Panc1 (cell line): ENCODE measurements at regions not wholly inside any gene's neighbourhood (a gene's known extent, or its start where the extent isn't known, plus 50 kb on each side); places are given as distances from the start of the nearest gene placed in this dataset.

Source experiments
- CTCF ChIP-seq: fragments of 450-650 bp; IDR thresholded peaks from 2 replicates; pipeline ENCODE4 v1.5.1; 2017; ENCODE audit warnings: mild to moderate bottlenecking
- POLR2AphosphoS5 ChIP-seq: IDR thresholded peaks from 2 replicates; pipeline ENCODE4 v1.6.1; 2012; ENCODE audit warnings: mild to moderate bottlenecking, low read depth, low read length, moderate library complexity
- REST ChIP-seq, 2 experiments: IDR thresholded peaks; 2 replicates each; pipeline ENCODE4 v1.6.1; 2011 to 2012; ENCODE audit warnings: low read depth in 2 of 2, control low read depth in 1 of 2, low read length in 1 of 2, mild to moderate bottlenecking in 1 of 2, moderate library complexity in 1 of 2; ENCODE audit not compliant: insufficient read depth in 1 of 2
- TCF7L2 ChIP-seq: IDR thresholded peaks from 2 replicates; pipeline ENCODE4 v1.6.1; 2011; ENCODE audit warnings: mild to moderate bottlenecking, low read depth, low read length, inconsistent platforms

GRCh38 chr12:85559127-85559526, 277.1 kb downstream of the RASSF9 start:
- TF ChIP-seq CTCF (no peak), REST (IDR thresholded peaks at IDR 0.05; ENCODE audit: insufficient read depth in 1 of 2, low read depth in 2 of 2, low read length in 1 of 2) (no peak), POLR2AphosphoS5 (no peak), TCF7L2 (no peak)
